GM13976 (cell line): ENCODE measurements at regions not wholly inside any gene's neighbourhood (a gene's known extent, or its start where the extent isn't known, plus 50 kb on each side); places are given as distances from the start of the nearest gene placed in this dataset.
"Not testable (repeated sequence)": the region's sequence is repeated elsewhere in the genome, so short reads cannot be mapped to it uniquely, and the experiment has no call there.

Experiments used
- DNase-seq: peaks from one replicate; pipeline ENCODE4 v3.0.0; 2012; ENCODE audit warnings: low spot score
- CTCF ChIP-seq: IDR thresholded peaks from 2 replicates; pipeline ENCODE4 v1.5.1; 2012; ENCODE audit warnings: borderline replicate concordance, mild to moderate bottlenecking; ENCODE audit not compliant: insufficient read depth; ENCODE audit errors: extremely low read depth, missing control alignments, control extremely low read depth
- in situ Hi-C: fragments of 300-500 bp; cut with MboI; formaldehyde crosslinking; loops from one replicate; pipeline ENCODE4 v1.12.0; 2022; ENCODE audit warnings: low sequenced_read_pairs, mixed read lengths, inconsistent platforms; ENCODE audit not compliant: unreplicated experiment

GRCh38 chr6:112881027-112881426 lies 533.9 kb downstream of the RFPL4B start:
- in situ Hi-C loops, result no loop called here
- no peak for TF ChIP-seq CTCF
- DNase-seq, result no peak

GRCh38 chr6:112881828-112882780 lies 535.0 kb downstream of the RFPL4B start:
- in situ Hi-C loops, result no loop called here
- no peak for DNase-seq
- TF ChIP-seq CTCF, result no peak

- no peak for DNase-seq
- in situ Hi-C loops, result no loop called here
- no peak for TF ChIP-seq CTCF
These were observed 536.0 kb downstream of the RFPL4B start for GRCh38 chr6:112883095-112883494.

- in situ Hi-C loops, result no loop called here
- no peak for TF ChIP-seq CTCF
- DNase-seq, result no peak
These were observed 539.3 kb downstream of the RFPL4B start for GRCh38 chr6:112886415-112886814.

GRCh38 chr6:112887424-112887823 lies 540.3 kb downstream of the RFPL4B start:
- in situ Hi-C loops, DNase-seq: not testable (repeated sequence)

- no peak for DNase-seq
- TF ChIP-seq CTCF, result no peak
- in situ Hi-C loops, result no loop called here
These were observed 552.4 kb downstream of the RFPL4B start for GRCh38 chr6:112899541-112899940.

- no peak for TF ChIP-seq CTCF
- no peak for DNase-seq
- in situ Hi-C loops, result no loop called here
These were observed 556.2 kb downstream of the RFPL4B start for GRCh38 chr6:112903361-112903760.
